BLaER1 treated with 17β-estradiol and CSF1 and Interleukin-3, amounts not matched to agents 10 nM and 100 nM (cell line): ENCODE measurements at regions not wholly inside any gene's neighbourhood (a gene's known extent, or its start where the extent isn't known, plus 50 kb on each side); places are given as distances from the start of the nearest gene placed in this dataset.

Source experiments
- H3K27ac ChIP-seq, 11 experiments: shearing (Covaris generic); formaldehyde crosslinking; 2 replicates each; pipeline ENCODE4 v1.8.1; 2022
- H3K27me3 ChIP-seq, 11 experiments: shearing (Covaris generic); formaldehyde crosslinking; 2 replicates each; pipeline ENCODE4 v1.8.1; 2022
- H3K36me3 ChIP-seq, 11 experiments: shearing (Covaris generic); formaldehyde crosslinking; 2 replicates each; pipeline ENCODE4 v1.8.1; 2022
- H3K4me1 ChIP-seq, 10 experiments: shearing (Covaris generic); formaldehyde crosslinking; 2 replicates each; pipeline ENCODE4 v1.8.1; 2022
- H3K4me2 ChIP-seq, 11 experiments: shearing (Covaris generic); formaldehyde crosslinking; 2 replicates each; pipeline ENCODE4 v1.8.1; 2022
- H3K4me3 ChIP-seq, 10 experiments: shearing (Covaris generic); formaldehyde crosslinking; 2 replicates each; pipeline ENCODE4 v1.8.1; 2022
- H3K9ac ChIP-seq, 11 experiments: shearing (Covaris generic); formaldehyde crosslinking; 2 replicates each; pipeline ENCODE4 v1.8.1; 2022
- H3K9me3 ChIP-seq, 11 experiments: shearing (Covaris generic); formaldehyde crosslinking; replicated peaks in 1 of 11; 2 replicates each; pipeline ENCODE4 v1.8.1; 2022
- H4K20me1 ChIP-seq, 11 experiments: shearing (Covaris generic); formaldehyde crosslinking; 2 replicates each; pipeline ENCODE4 v1.8.1; 2022
- Cebpa-rat ChIP-seq, 11 experiments: shearing (Covaris generic); IDR thresholded peaks; 2 replicates each; pipeline ENCODE4 v1.8.1; 2022

- Histone ChIP-seq H3K9me3 (peaks cover 0 to 23% (median 7%) of the 10 kb centered on the region in 11 experiments; a peak in 12 of 22 replicates), H3K36me3 (no peaks in the 10 kb centered on the region; a peak in 1 of 22 replicates), H3K4me2 (peak overlapping the region in 8 of 11 experiments; percentile 12 to 78 (median 47); a peak in 13 of 22 replicates), H3K27ac (peak overlapping the region in 5 of 11 experiments; percentile 19 to 100 (median 97); a peak in 7 of 22 replicates), H3K4me1 (peaks cover 11 to 83% (median 71%) of the 10 kb centered on the region in 10 experiments), H4K20me1 (no peaks in the 10 kb centered on the region), H3K4me3 (no peak overlapping the region), H3K9ac (peak overlapping the region in 1 of 11 experiments; percentile 39; a peak in 2 of 22 replicates), H3K27me3 (no peaks in the 10 kb centered on the region; a peak in 1 of 22 replicates)
- no peak for TF ChIP-seq Cebpa-rat (IDR thresholded peaks at IDR 0.05)
These were observed 270.5 kb downstream of the SMARCA2 start for GRCh38 chr9:2285416-2286332.

GRCh38 chr9:2286333-2286705 lies 271.2 kb downstream of the SMARCA2 start:
- H3K27ac ChIP-seq = peak overlapping the region in 5 of 11 experiments; percentile 19 to 100 (median 97); a peak in 7 of 22 replicates
- H3K9ac ChIP-seq = no peak overlapping the region
- H3K4me3 ChIP-seq = no peak overlapping the region
- H3K4me2 ChIP-seq = peak overlapping the region in 7 of 11 experiments; percentile 30 to 78 (median 56); a peak in 13 of 22 replicates
- H3K9me3 ChIP-seq = peaks cover 0 to 23% (median 7%) of the 10 kb centered on the region in 11 experiments; a peak in 12 of 22 replicates
- peaks cover 11 to 89% (median 77%) of the 10 kb centered on the region in 10 experiments for H3K4me1 ChIP-seq
- no peak for TF ChIP-seq Cebpa-rat (IDR thresholded peaks at IDR 0.05)
- H4K20me1 ChIP-seq = no peaks in the 10 kb centered on the region
- no peaks in the 10 kb centered on the region; a peak in 1 of 22 replicates for H3K27me3 ChIP-seq
- H3K36me3 ChIP-seq = no peaks in the 10 kb centered on the region; a peak in 1 of 22 replicates

GRCh38 chr9:2286825-2287455 lies 271.8 kb downstream of the SMARCA2 start:
- H3K9me3 ChIP-seq = peaks cover 0 to 23% (median 6%) of the 10 kb centered on the region in 11 experiments; a peak in 10 of 22 replicates
- H3K4me3 ChIP-seq = no peak overlapping the region
- H3K9ac ChIP-seq = peak overlapping the region in 1 of 11 experiments; percentile 88; a peak in 1 of 22 replicates
- TF ChIP-seq Cebpa-rat (IDR thresholded peaks at IDR 0.05) = no peak
- no peaks in the 10 kb centered on the region for H4K20me1 ChIP-seq
- H3K4me2 ChIP-seq = peak overlapping the region in 6 of 11 experiments; percentile 36 to 78 (median 72); a peak in 9 of 22 replicates
- no peaks in the 10 kb centered on the region; a peak in 1 of 22 replicates for H3K36me3 ChIP-seq
- peak overlapping the region in 6 of 11 experiments; percentile 93 to 100 (median 98); a peak in 10 of 22 replicates for H3K27ac ChIP-seq
- peaks cover 16 to 95% (median 84%) of the 10 kb centered on the region in 10 experiments for H3K4me1 ChIP-seq
- H3K27me3 ChIP-seq = no peaks in the 10 kb centered on the region; a peak in 1 of 22 replicates

- Histone ChIP-seq H3K4me3 (0 out of 20 replicates have a peak overlapping the region, but pooled peaks of 1 of the 10 experiments have one; percentile 10), H3K27me3 (no peaks in the 10 kb centered on the region), H3K4me1 (peaks cover 30 to 100% (median 94%) of the 10 kb centered on the region in 10 experiments), H4K20me1 (no peaks in the 10 kb centered on the region), H3K9me3 (peaks cover 0 to 17% (median 5%) of the 10 kb centered on the region in 11 experiments; a peak in 10 of 22 replicates), H3K27ac (peak overlapping the region in 8 of 11 experiments; percentile 13 to 100 (median 96); a peak in 14 of 22 replicates), H3K4me2 (peak overlapping the region in 10 of 11 experiments; percentile 4 to 78 (median 76); a peak in 18 of 22 replicates), H3K9ac (peak overlapping the region in 2 of 11 experiments; percentile 71 to 88; a peak in 4 of 22 replicates), H3K36me3 (no peaks in the 10 kb centered on the region; a peak in 1 of 22 replicates)
- TF ChIP-seq Cebpa-rat (IDR thresholded peaks at IDR 0.05) = no peak
These were observed 273.2 kb downstream of the SMARCA2 start for GRCh38 chr9:2288309-2288708.

GRCh38 chr9:2289263-2289662 lies 274.1 kb downstream of the SMARCA2 start:
- Histone ChIP-seq H3K27ac (peak overlapping the region in 8 of 11 experiments; percentile 47 to 100 (median 96); a peak in 17 of 22 replicates), H3K4me3 (peak overlapping the region in 1 of 10 experiments; percentile 4; a peak in 1 of 20 replicates), H3K4me1 (peaks cover 31 to 100% (median 94%) of the 10 kb centered on the region in 10 experiments), H4K20me1 (no peaks in the 10 kb centered on the region), H3K4me2 (peak overlapping the region; percentile 16 to 78 (median 75); a peak in 20 of 22 replicates), H3K27me3 (no peaks in the 10 kb centered on the region), H3K9me3 (peaks cover 0 to 17% (median 5%) of the 10 kb centered on the region in 11 experiments; a peak in 10 of 22 replicates), H3K9ac (peak overlapping the region in 8 of 11 experiments; percentile 33 to 88 (median 71); a peak in 15 of 22 replicates), H3K36me3 (no peaks in the 10 kb centered on the region; a peak in 1 of 22 replicates)
- no peak for TF ChIP-seq Cebpa-rat (IDR thresholded peaks at IDR 0.05)

- Histone ChIP-seq H3K27ac (peak overlapping the region in 8 of 11 experiments; percentile 79 to 100 (median 96); a peak in 15 of 22 replicates), H3K4me1 (peaks cover 31 to 100% (median 98%) of the 10 kb centered on the region in 10 experiments), H3K4me3 (no peak overlapping the region), H3K36me3 (peaks cover 0 to 3% (median under 1%) of the 10 kb centered on the region in 11 experiments; a peak in 5 of 22 replicates), H3K9me3 (peaks cover 5 to 22% (median 11%) of the 10 kb centered on the region in 11 experiments; a peak in 21 of 22 replicates), H3K27me3 (no peaks in the 10 kb centered on the region), H4K20me1 (no peaks in the 10 kb centered on the region), H3K4me2 (peak overlapping the region in 10 of 11 experiments; percentile 12 to 82 (median 76); a peak in 19 of 22 replicates), H3K9ac (peak overlapping the region in 7 of 11 experiments; percentile 43 to 88 (median 81); a peak in 13 of 22 replicates)
- no peak for TF ChIP-seq Cebpa-rat (IDR thresholded peaks at IDR 0.05)
These were observed 275.2 kb downstream of the SMARCA2 start for GRCh38 chr9:2290382-2290781.

- Histone ChIP-seq H3K4me3 (no peak overlapping the region; a peak in 1 of 20 replicates), H3K36me3 (peaks cover 0 to 20% (median 14%) of the 10 kb centered on the region in 11 experiments; a peak in 6 of 22 replicates), H3K27me3 (no peaks in the 10 kb centered on the region), H3K4me1 (peaks cover 31 to 97% (median 86%) of the 10 kb centered on the region in 10 experiments), H4K20me1 (no peaks in the 10 kb centered on the region), H3K9ac (peak overlapping the region in 9 of 11 experiments; percentile 2 to 88 (median 81); a peak in 17 of 22 replicates), H3K4me2 (peak overlapping the region; percentile 31 to 82 (median 75)), H3K9me3 (peaks cover 23 to 34% (median 28%) of the 10 kb centered on the region in 11 experiments), H3K27ac (peak overlapping the region in 10 of 11 experiments; percentile 10 to 100 (median 94); a peak in 19 of 22 replicates)
- peak in 9 of 11 experiments; percentile 10 to 98 (median 90); a peak in 16 of 22 replicates for TF ChIP-seq Cebpa-rat (IDR thresholded peaks at IDR 0.05)
These were observed 277.0 kb downstream of the SMARCA2 start for GRCh38 chr9:2291980-2292704.
